OCI-LY1 (cell line): ENCODE measurements at regions not wholly inside any gene's neighbourhood (a gene's known extent, or its start where the extent isn't known, plus 50 kb on each side); places are given as distances from the start of the nearest gene placed in this dataset.

Source experiments
- H2AFZ ChIP-seq: fragments of 200-600 bp; sonication (generic), shearing (Covaris generic); 2 replicates; pipeline ENCODE4 v1.6.0; 2014; ENCODE audit warnings: antibody characterized with exemption, mild to moderate bottlenecking, low read length
- H3F3A ChIP-seq: fragments of 200-600 bp; sonication (generic), shearing (Covaris generic); 2 replicates; pipeline ENCODE4 v1.6.0; 2014; ENCODE audit warnings: mild to moderate bottlenecking, antibody characterized with exemption, low read length, moderate library complexity; ENCODE audit not compliant: insufficient read depth
- H3K27ac ChIP-seq: fragments of 200-600 bp; sonication (generic); 2 replicates; pipeline ENCODE4 v1.5.1; 2014; ENCODE audit warnings: low read length, mixed run types, mild to moderate bottlenecking, low read depth; ENCODE audit not compliant: poor library complexity, severe bottlenecking
- H3K27me3 ChIP-seq: fragments of 200-600 bp; sonication (generic); 2 replicates; pipeline ENCODE4 v1.6.0; 2014; ENCODE audit warnings: antibody characterized with exemption, mild to moderate bottlenecking, low read length, moderate library complexity; ENCODE audit not compliant: insufficient read depth
- H3K36me3 ChIP-seq: fragments of 200-600 bp; sonication (generic); 2 replicates; pipeline ENCODE4 v1.6.1; 2014; ENCODE audit warnings: mild to moderate bottlenecking, antibody characterized with exemption, low read length, moderate library complexity, mixed read lengths; ENCODE audit not compliant: insufficient read depth
- H3K4me1 ChIP-seq: fragments of 200-600 bp; sonication (generic); 2 replicates; pipeline ENCODE4 v1.5.1; 2014; ENCODE audit warnings: mild to moderate bottlenecking, low read length, moderate library complexity; ENCODE audit not compliant: insufficient read depth, severe bottlenecking
- H3K4me2 ChIP-seq: fragments of 200-600 bp; sonication (generic), shearing (Covaris generic); 2 replicates; pipeline ENCODE4 v1.6.1; 2014; ENCODE audit warnings: low read length
- H3K4me3 ChIP-seq: fragments of 200-600 bp; sonication (generic); 2 replicates; pipeline ENCODE4 v1.5.1; 2014; ENCODE audit warnings: low read length, low read depth, mild to moderate bottlenecking, mixed read lengths; ENCODE audit not compliant: poor library complexity, severe bottlenecking
- H3K79me2 ChIP-seq: fragments of 200-600 bp; shearing (Covaris generic); 2 replicates; pipeline ENCODE4 v1.6.1; 2016; ENCODE audit warnings: mixed run types, low read length, mixed read lengths; ENCODE audit not compliant: insufficient read depth
- H3K9ac ChIP-seq: fragments of 200-600 bp; sonication (generic), shearing (Covaris generic); 2 replicates; pipeline ENCODE4 v1.6.1; 2014; ENCODE audit warnings: mild to moderate bottlenecking, low read length, mixed read lengths
- H3K9me2 ChIP-seq: fragments of 200-600 bp; sonication (generic), shearing (Covaris generic); 2 replicates; pipeline ENCODE4 v1.6.1; 2014; ENCODE audit warnings: low read depth, mild to moderate bottlenecking, low read length, mixed read lengths
- H3K9me3 ChIP-seq: fragments of 200-600 bp; shearing (Covaris generic); 2 replicates; pipeline ENCODE4 v1.6.1; 2014; ENCODE audit warnings: low read length, mixed read lengths
- H4K20me1 ChIP-seq: fragments of 200-600 bp; sonication (generic), shearing (Covaris generic); 2 replicates; pipeline ENCODE4 v1.6.0; 2016; ENCODE audit warnings: mild to moderate bottlenecking, low read length; ENCODE audit not compliant: insufficient read depth
- CTCF ChIP-seq: fragments of 200-600 bp; sonication (generic), shearing (Covaris generic); IDR thresholded peaks from 2 replicates; pipeline ENCODE4 v1.5.1; 2017; ENCODE audit warnings: mild to moderate bottlenecking, antibody characterized with exemption, low read length, moderate library complexity, mixed read lengths
- EZH2 ChIP-seq: fragments of 200-600 bp; sonication (generic), shearing (Covaris generic); IDR thresholded peaks from 2 replicates; pipeline ENCODE4 v1.8.0; 2017; ENCODE audit warnings: borderline replicate concordance, mixed run types, mild to moderate bottlenecking, antibody characterized with exemption, low read length, moderate library complexity, mixed read lengths

DNA sequence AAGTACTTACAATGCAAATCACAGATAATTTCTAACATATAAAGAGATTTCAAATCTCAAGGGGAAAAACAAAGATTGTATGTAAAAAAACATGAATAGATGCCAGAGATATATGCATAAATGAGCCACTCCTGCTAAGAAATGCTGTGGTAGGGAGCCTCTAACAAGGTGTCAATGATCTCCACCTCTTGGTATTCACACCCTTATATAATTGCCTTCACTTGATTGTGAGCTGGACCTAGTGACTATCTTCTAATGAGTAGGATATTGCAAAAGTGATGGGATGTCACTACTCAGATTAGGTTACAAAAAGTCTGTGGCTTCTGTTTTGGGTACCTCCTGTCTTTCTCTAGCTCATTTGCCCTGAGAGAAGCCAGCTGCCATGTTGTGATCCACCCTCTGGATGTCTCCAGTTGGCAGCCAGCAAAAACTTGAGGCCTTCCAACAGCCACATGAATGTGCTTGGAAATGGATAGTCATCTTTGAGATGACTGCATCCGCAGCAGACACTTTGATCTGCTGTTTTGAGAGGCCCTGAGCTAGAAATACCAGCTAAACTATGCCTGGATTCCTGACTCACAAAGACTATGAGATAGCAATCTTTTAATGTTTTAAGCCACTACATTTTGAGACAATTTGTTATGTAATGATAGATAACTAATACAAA is 196.1 kb upstream of the FGGY start:
- no peaks in the 10 kb centered on the region for H3K9me3 ChIP-seq
- no peaks in the 10 kb centered on the region for H3K79me2 ChIP-seq
- no peak overlapping the region for H3K27ac ChIP-seq
- H2AFZ ChIP-seq, result no peak overlapping the region
- no peaks in the 10 kb centered on the region for H3F3A ChIP-seq
- H3K4me1 ChIP-seq, result no peaks in the 10 kb centered on the region
- no peaks in the 10 kb centered on the region for H3K36me3 ChIP-seq
- TF ChIP-seq CTCF (no peak), EZH2 (no peak)
- H4K20me1 ChIP-seq, result no peaks in the 10 kb centered on the region
- H3K27me3 ChIP-seq, result no peaks in the 10 kb centered on the region; the same call in 1 of the 2 replicates
- H3K4me3 ChIP-seq, result no peak overlapping the region
- H3K9me2 ChIP-seq, result no peaks in the 10 kb centered on the region
- H3K9ac ChIP-seq, result no peak overlapping the region
- H3K4me2 ChIP-seq, result no peak overlapping the region

DNA sequence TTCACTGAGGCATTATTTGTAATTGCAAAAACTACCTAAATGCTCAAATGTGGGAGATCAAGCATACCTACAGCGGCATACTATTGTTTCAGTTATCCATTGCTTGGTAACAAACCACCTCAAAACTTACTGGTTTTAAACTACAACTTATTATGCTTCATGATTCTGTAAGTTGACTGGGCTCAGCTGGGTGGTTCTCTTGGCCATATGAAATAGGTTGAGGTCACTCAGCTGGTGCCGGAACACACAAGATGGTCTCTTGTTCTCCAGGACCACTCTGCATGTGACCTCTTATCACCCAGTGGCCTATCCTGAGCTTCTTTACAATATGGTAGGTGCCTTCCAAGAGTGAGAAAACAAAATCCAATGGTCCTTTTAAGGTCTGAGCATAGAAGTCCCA is 195.4 kb upstream of the FGGY start:
- Histone ChIP-seq H3K27ac (no peak overlapping the region), H2AFZ (no peak overlapping the region), H4K20me1 (no peaks in the 10 kb centered on the region), H3K9me2 (no peaks in the 10 kb centered on the region), H3K9ac (no peak overlapping the region), H3K4me2 (no peak overlapping the region), H3K4me3 (no peak overlapping the region), H3K36me3 (no peaks in the 10 kb centered on the region), H3K79me2 (no peaks in the 10 kb centered on the region), H3K27me3 (no peaks in the 10 kb centered on the region; the same call in 1 of the 2 replicates), H3F3A (no peaks in the 10 kb centered on the region), H3K4me1 (no peaks in the 10 kb centered on the region), H3K9me3 (no peaks in the 10 kb centered on the region)
- TF ChIP-seq EZH2 (no peak), CTCF (no peak)

- Histone ChIP-seq H4K20me1 (no peaks in the 10 kb centered on the region), H3K9me2 (no peaks in the 10 kb centered on the region), H3K79me2 (no peaks in the 10 kb centered on the region), H3K9ac (no peak overlapping the region), H3K27ac (no peak overlapping the region), H3K4me2 (no peak overlapping the region), H3F3A (no peaks in the 10 kb centered on the region), H3K4me3 (no peak overlapping the region), H3K4me1 (no peaks in the 10 kb centered on the region), H3K9me3 (no peaks in the 10 kb centered on the region), H3K27me3 (no peaks in the 10 kb centered on the region; the same call in 1 of the 2 replicates), H2AFZ (no peak overlapping the region), H3K36me3 (no peaks in the 10 kb centered on the region)
- TF ChIP-seq CTCF (no peak), EZH2 (no peak)
Observed at GRCh38 chr1:59103457-59103856, 193.4 kb upstream of the FGGY start.
